ENCODE measurements at regions not wholly inside any gene's neighbourhood (a gene's known extent, or its start where the extent isn't known, plus 50 kb on each side); places are given as distances from the start of the nearest gene placed in this dataset.

DNA sequence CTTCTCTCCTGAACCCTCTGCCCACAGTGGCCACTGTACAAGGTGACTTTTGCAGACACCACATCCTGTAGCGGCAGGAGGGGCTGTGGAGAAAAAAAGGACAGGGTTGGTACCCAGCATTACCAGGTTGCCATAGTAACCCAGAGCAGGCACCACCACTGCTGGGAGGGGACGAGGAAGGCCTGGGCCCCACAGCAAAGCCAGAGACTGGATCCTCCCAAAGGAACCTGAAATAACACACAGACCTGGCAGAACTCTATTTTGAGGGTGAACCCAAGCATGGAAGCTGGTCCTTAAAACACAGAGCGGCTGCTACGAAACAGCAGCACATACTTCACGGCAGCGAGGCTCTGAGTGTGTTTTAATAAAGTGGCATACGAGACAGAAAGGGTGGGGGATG, 380.6 kb downstream of the CTTN start:
- ATAC-seq (ENCODE audit: low read depth) (no peak), DNase-seq (no peak)
- Mint-ChIP-seq H3K27me3 (no peaks in the 10 kb centered on the region), H3K4me1 (no peaks in the 10 kb centered on the region), H3K4me3 (no peak overlapping the region), H3K36me3 (no peaks in the 10 kb centered on the region), H3K27ac (no peak overlapping the region), H3K9me3 (peaks cover 1% of the 10 kb centered on the region)
- POLR2A ChIA-PET: no interaction called here

DNA sequence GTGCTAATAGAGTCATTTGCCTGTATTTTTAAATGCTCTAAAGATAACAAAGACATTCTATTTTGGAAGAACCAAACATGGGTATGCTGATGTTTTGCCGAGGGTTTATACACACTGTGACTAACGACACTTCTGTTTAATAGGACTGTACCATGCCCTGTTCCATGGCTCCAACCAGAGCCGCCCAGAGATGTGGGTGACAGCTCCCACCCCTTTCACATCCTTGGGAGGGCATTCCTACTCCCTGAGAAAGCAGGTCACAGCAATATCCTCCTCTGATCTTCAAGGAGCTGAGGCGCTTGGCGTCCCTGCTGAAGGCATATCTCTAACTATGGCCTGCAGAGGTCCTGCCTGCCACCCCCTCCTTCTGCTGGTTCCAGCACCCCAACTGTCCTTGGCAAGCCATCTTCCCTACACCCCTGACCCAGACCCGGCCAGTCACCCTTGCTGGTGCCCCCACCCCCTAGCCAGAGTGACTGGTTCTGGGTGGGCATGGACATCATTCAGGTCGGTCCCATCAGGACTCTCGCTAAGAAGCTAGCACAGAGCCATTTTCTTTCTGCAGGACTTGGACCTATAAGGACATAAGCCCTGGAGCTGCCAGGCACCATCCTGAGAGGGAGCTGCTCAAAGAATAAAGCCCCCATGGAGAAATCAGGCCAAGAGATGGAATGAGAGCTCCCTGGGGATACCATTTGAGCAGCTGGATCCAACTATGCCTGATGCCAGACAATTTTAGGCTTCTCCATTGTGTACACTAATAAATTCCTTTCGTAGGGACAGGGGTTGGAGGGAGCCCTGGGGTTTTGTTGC, 381.3 kb downstream of the CTTN start:
- POLR2A ChIA-PET: no interaction called here
- Mint-ChIP-seq H3K27ac (no peak overlapping the region), H3K4me3 (no peak overlapping the region)

DNA sequence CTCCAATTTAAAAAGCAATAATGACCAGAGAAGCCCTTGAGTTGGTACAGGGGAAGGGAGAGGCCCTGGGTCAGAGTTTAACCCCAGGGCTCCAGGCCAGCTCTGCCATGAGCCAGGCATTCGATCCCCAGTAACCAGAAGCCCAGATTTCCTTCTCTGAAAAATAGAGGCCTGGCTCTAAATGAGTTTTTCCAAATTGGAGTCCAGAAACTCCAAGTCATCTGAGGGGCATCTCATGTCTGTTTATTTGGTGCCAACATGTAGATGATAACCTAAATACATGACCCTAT, 381.9 kb downstream of the CTTN start:
- Mint-ChIP-seq H3K36me3 (no peaks in the 10 kb centered on the region), H3K27ac (no peak overlapping the region), H3K4me1 (no peaks in the 10 kb centered on the region), H3K27me3 (no peaks in the 10 kb centered on the region), H3K4me3 (no peak overlapping the region), H3K9me3 (no peaks in the 10 kb centered on the region)
- POLR2A ChIA-PET: interaction anchor here (0.7 kb wide), 1 partner anchor 276 kb away, joined by 4 read pairs; no protein-coding TSS in a partner anchor
- no peak for ATAC-seq (ENCODE audit: low read depth)
- DNase-seq: no peak

More for the DNA sequence above, 381.3 kb downstream of the CTTN start:
- DNase-seq: no peak
- Mint-ChIP-seq H3K36me3 (no peaks in the 10 kb centered on the region), H3K27me3 (no peaks in the 10 kb centered on the region), H3K9me3 (no peaks in the 10 kb centered on the region), H3K4me1 (no peaks in the 10 kb centered on the region)
- no peak for ATAC-seq (ENCODE audit: low read depth)

- no peak overlapping the region for H3K27ac Mint-ChIP-seq
- H3K36me3 Mint-ChIP-seq: no peaks in the 10 kb centered on the region
- H3K4me3 Mint-ChIP-seq: no peak overlapping the region
- no peaks in the 10 kb centered on the region for H3K4me1 Mint-ChIP-seq
- no peaks in the 10 kb centered on the region for H3K9me3 Mint-ChIP-seq
- POLR2A ChIA-PET: no interaction called here
- DNase-seq (no peak), ATAC-seq (ENCODE audit: low read depth) (no peak)
- H3K27me3 Mint-ChIP-seq: no peaks in the 10 kb centered on the region
These were observed 384.1 kb downstream of the CTTN start for GRCh38 chr11:70782401-70782913.

DNA sequence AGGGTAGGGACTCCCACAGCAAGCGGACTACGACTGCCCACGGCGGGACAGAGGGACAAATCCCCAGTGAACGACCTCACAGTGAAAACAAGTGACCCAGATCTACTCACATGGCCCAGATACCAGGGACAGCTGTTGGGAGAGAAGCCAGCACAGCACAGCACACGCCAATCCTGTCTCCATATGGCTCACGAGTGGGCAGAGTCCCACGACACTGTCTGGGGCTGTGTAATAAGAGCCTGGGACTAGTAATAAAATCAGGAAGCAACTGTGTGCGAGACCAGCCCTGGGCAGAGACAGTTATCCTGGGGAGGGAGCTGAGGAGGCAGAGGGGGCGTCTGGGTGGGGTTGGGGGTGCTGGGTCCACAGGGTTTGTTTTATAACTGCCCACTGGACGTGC, 385.0 kb downstream of the CTTN start:
- Mint-ChIP-seq H3K4me1 (no peaks in the 10 kb centered on the region), H3K4me3 (no peak overlapping the region), H3K27ac (no peak overlapping the region), H3K27me3 (no peaks in the 10 kb centered on the region), H3K9me3 (no peaks in the 10 kb centered on the region), H3K36me3 (no peaks in the 10 kb centered on the region)
- ATAC-seq (ENCODE audit: low read depth): no peak
- POLR2A ChIA-PET: no interaction called here
- no peak for DNase-seq

DNA sequence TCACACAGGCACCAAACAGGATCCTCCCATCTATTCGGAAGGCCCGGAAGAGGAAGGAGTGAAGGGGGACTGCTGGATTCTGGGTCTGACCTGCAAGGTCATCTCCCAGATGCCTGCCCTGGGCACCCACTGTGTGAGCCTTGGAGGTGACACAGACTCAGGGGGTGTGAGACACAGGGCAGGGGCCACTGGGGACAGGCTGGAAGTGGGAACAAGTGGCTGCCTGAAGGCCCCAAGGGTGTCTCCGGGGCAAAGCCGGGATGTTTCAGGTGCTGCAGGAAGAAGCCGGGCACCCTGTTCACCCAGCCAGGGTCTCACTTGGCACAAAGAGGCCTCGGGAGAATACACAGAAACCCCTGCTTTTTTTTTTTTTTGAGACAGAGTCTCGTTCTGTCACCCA, 385.5 kb downstream of the CTTN start:
- Mint-ChIP-seq H3K36me3 (no peaks in the 10 kb centered on the region), H3K9me3 (no peaks in the 10 kb centered on the region), H3K4me1 (no peaks in the 10 kb centered on the region), H3K4me3 (no peak overlapping the region), H3K27ac (no peak overlapping the region), H3K27me3 (no peaks in the 10 kb centered on the region)
- POLR2A ChIA-PET: no interaction called here
- ATAC-seq (ENCODE audit: low read depth) (no peak), DNase-seq (no peak)

- no peaks in the 10 kb centered on the region for H3K4me1 Mint-ChIP-seq
- POLR2A ChIA-PET: no interaction called here
- H3K9me3 Mint-ChIP-seq: no peaks in the 10 kb centered on the region
- no peak overlapping the region for H3K27ac Mint-ChIP-seq
- no peak overlapping the region for H3K4me3 Mint-ChIP-seq
- ATAC-seq (ENCODE audit: low read depth) (no peak), DNase-seq (no peak)
- H3K36me3 Mint-ChIP-seq: no peaks in the 10 kb centered on the region
- H3K27me3 Mint-ChIP-seq: no peaks in the 10 kb centered on the region
These were observed 387.0 kb downstream of the CTTN start for GRCh38 chr11:70785372-70785771.

- no peak overlapping the region for H3K27ac Mint-ChIP-seq
- POLR2A ChIA-PET: no interaction called here
- DNase-seq (no peak), ATAC-seq (ENCODE audit: low read depth) (no peak)
- no peaks in the 10 kb centered on the region for H3K4me1 Mint-ChIP-seq
- peaks cover 2% of the 10 kb centered on the region for H3K9me3 Mint-ChIP-seq
- no peaks in the 10 kb centered on the region for H3K27me3 Mint-ChIP-seq
- H3K4me3 Mint-ChIP-seq: no peak overlapping the region
- H3K36me3 Mint-ChIP-seq: no peaks in the 10 kb centered on the region
These were observed 387.8 kb downstream of the CTTN start for GRCh38 chr11:70786021-70786665.

DNA sequence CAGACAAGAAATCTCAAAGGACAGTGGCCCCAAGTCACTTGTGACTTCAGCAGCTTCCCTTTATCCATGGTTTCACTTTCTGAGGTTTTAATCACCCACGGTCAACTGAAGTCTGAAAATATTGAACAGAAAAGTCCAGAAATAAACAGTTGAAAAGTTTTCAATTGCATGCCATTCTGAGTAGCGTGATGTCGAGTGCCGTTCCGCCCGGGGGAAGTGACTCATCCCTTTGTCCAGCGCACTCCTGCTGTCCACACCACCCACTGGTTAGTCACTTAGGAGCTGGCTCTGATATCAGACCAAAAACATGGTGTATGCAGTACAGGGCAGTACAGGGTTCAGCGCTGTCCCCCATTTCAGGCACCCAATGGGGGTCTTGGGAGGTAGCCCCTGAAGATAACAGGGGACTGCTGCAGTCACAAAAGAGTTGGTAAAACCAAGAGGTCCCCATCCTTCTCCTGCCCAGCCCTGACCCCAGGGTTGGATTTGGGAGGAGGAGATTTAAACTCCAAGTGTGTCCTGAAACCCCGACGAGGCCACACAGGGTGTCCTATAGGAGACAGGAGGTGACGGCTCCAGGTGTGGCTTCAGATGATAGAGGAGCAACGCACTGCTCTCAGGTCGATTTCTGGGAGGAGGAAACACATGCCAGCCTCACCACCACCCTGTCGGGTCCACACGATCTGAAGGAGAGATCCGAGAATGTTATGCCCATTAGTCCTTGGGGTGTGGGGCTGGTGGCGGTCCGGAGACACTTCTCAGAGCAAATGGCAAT, 390.1 kb downstream of the CTTN start:
- Mint-ChIP-seq H3K4me1 (no peaks in the 10 kb centered on the region), H3K9me3 (peaks cover 7% of the 10 kb centered on the region), H3K4me3 (no peak overlapping the region), H3K27me3 (no peaks in the 10 kb centered on the region), H3K27ac (no peak overlapping the region), H3K36me3 (no peaks in the 10 kb centered on the region)
- POLR2A ChIA-PET: no interaction called here
- ATAC-seq (ENCODE audit: low read depth) (no peak), DNase-seq (no peak)

- Mint-ChIP-seq H3K36me3 (no peaks in the 10 kb centered on the region), H3K9me3 (peaks cover 8% of the 10 kb centered on the region), H3K27ac (no peak overlapping the region), H3K4me1 (no peaks in the 10 kb centered on the region), H3K4me3 (no peak overlapping the region), H3K27me3 (no peaks in the 10 kb centered on the region)
- POLR2A ChIA-PET: no interaction called here
- no peak for DNase-seq
- ATAC-seq (ENCODE audit: low read depth): no peak
These were observed 392.5 kb downstream of the CTTN start for GRCh38 chr11:70790671-70791300.

DNA sequence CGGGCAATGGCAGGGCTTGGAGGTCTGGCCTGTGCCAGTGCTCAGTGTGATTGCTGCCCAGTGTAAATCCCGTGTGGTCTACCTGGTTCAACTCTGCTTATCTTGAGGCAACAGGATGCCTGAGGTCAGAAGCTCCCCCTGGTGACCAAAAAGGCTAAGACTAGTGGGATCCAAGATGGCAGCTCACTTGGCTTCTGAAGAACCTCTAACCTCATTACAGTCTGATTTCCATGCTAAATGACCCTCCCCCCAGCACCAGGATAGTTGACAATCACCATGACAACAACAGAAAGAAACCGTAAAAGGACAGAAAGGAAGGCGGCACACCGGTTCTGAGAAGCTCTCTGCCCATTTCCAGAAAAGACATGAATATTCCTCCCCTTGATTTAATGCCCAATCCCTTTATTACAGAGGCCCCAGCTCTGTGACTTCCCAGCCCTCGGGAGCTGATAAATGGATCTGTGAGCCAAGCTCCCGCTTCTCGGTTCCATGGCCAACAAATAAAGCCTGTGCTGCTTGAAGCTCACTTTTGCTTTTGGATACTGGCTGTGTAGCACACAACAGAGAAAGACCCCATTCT, 398.4 kb downstream of the CTTN start:
- DNase-seq: no peak
- no peaks in the 10 kb centered on the region for H3K4me1 Mint-ChIP-seq
- no peak overlapping the region for H3K27ac Mint-ChIP-seq
- peaks cover 9% of the 10 kb centered on the region for H3K9me3 Mint-ChIP-seq
- no peaks in the 10 kb centered on the region for H3K36me3 Mint-ChIP-seq
- ATAC-seq (ENCODE audit: low read depth): no peak
- no peak overlapping the region for H3K4me3 Mint-ChIP-seq
- POLR2A ChIA-PET: no interaction called here
- no peaks in the 10 kb centered on the region for H3K27me3 Mint-ChIP-seq

DNA sequence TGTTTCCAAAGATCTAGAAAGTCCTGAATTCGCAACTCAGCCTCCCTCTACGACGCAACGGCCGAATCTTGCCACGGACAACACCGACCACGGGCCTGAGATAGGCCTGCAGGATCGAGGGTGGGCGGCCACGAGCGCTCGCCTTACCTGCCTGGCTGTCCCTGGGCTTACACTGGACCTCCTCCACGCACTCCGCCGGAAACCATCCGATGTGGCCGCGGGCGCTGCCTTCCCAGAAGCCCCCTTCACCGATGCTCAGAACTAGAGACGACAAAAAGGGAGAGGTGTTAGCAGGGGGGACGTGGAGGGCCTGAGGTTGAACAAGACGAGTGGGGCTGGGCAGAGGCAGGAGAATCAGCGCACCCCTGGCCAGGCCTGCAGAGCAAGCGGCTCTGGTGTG, 400.0 kb downstream of the CTTN start:
- ATAC-seq (ENCODE audit: low read depth): no peak
- Mint-ChIP-seq H3K36me3 (no peaks in the 10 kb centered on the region), H3K27ac (no peak overlapping the region), H3K27me3 (no peaks in the 10 kb centered on the region), H3K4me1 (no peaks in the 10 kb centered on the region), H3K4me3 (no peak overlapping the region), H3K9me3 (peaks cover 5% of the 10 kb centered on the region)
- DNase-seq: no peak
- POLR2A ChIA-PET: no interaction called here

DNA sequence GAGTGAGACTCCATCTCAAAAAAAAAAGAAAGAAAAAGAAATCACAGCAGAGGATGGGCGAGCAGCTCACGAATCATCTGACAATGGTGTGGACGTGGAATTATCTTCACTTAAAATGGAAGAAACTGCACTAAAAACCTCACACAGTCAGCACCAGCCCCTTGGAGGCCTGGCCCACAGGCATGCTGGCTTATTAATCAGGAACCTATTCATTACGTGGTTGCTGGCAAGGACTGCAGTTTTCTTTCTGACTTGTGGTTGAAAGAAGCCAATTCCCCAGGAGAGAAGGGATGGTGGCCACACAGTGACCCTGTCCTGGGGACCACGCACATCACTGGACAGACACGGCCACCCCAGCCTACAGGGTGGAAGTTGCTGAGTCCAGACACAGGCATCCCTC, 401.1 kb downstream of the CTTN start:
- Mint-ChIP-seq H3K4me1 (no peaks in the 10 kb centered on the region), H3K36me3 (no peaks in the 10 kb centered on the region), H3K27ac (no peak overlapping the region), H3K4me3 (no peak overlapping the region), H3K27me3 (peaks cover 2% of the 10 kb centered on the region), H3K9me3 (peaks cover 3% of the 10 kb centered on the region)
- DNase-seq (no peak), ATAC-seq (ENCODE audit: low read depth) (no peak)
- POLR2A ChIA-PET: no interaction called here

All from activated naive CD8-positive, alpha-beta T cell treated with anti-CD3 and anti-CD28 coated beads, Interleukin-2, amount 10 ng/mL, durations not matched to agents 7 days and 5 days (primary cell).